Loucy (cell line): ENCODE measurements at regions not wholly inside any gene's neighbourhood (a gene's known extent, or its start where the extent isn't known, plus 50 kb on each side); places are given as distances from the start of the nearest gene placed in this dataset.

ENCODE experiments used
- H2AFZ ChIP-seq: fragments of 200-600 bp; sonication (generic); 2 replicates; pipeline ENCODE4 v1.6.0; 2016; ENCODE audit warnings: antibody characterized with exemption, mild to moderate bottlenecking, low read length, moderate library complexity
- H3F3A ChIP-seq: fragments of 200-600 bp; 2 replicates; pipeline ENCODE4 v1.6.0; 2016; ENCODE audit warnings: antibody characterized with exemption, low read depth, mild to moderate bottlenecking
- H3K27me3 ChIP-seq: fragments of 200-600 bp; sonication (generic); 2 replicates; pipeline ENCODE4 v1.6.1; 2014; ENCODE audit warnings: low read length, mild to moderate bottlenecking; ENCODE audit not compliant: insufficient read depth, poor library complexity, severe bottlenecking
- H3K36me3 ChIP-seq: fragments of 200-600 bp; sonication (generic); 2 replicates; pipeline ENCODE4 v1.6.1; 2016; ENCODE audit warnings: low read length; ENCODE audit not compliant: insufficient read depth
- H3K4me1 ChIP-seq: fragments of 200-600 bp; sonication (generic); 2 replicates; pipeline ENCODE4 v1.5.1; 2014; ENCODE audit warnings: low read length, mild to moderate bottlenecking; ENCODE audit not compliant: insufficient read depth, poor library complexity, severe bottlenecking
- H3K4me2 ChIP-seq: fragments of 200-600 bp; sonication (generic); 2 replicates; pipeline ENCODE4 v1.6.0; 2014; ENCODE audit warnings: antibody characterized with exemption, low read length, low read depth, mild to moderate bottlenecking; ENCODE audit not compliant: poor library complexity, severe bottlenecking
- H3K4me3 ChIP-seq: fragments of 200-600 bp; sonication (generic); 2 replicates; pipeline ENCODE4 v1.5.1; 2014; ENCODE audit warnings: low read length, mild to moderate bottlenecking, mixed read lengths; ENCODE audit not compliant: poor library complexity, severe bottlenecking
- H3K79me2 ChIP-seq: fragments of 200-600 bp; sonication (generic); 2 replicates; pipeline ENCODE4 v1.6.1; 2014; ENCODE audit warnings: low read length; ENCODE audit not compliant: insufficient read depth
- H3K9ac ChIP-seq: fragments of 200-600 bp; sonication (generic); 2 replicates; pipeline ENCODE4 v1.6.0; 2014; ENCODE audit warnings: mild to moderate bottlenecking, low read depth, low read length, moderate library complexity; ENCODE audit not compliant: poor library complexity, severe bottlenecking
- H3K9me2 ChIP-seq: fragments of 200-600 bp; sonication (generic); replicated peaks from 2 replicates; pipeline ENCODE4 v1.6.1; 2016; ENCODE audit warnings: low read depth, low read length, mixed read lengths
- H3K9me3 ChIP-seq: fragments of 200-600 bp; sonication (generic); 2 replicates; pipeline ENCODE4 v1.6.1; 2014; ENCODE audit warnings: mild to moderate bottlenecking, antibody characterized with exemption, low read length, low read depth; ENCODE audit not compliant: insufficient read depth
- H4K20me1 ChIP-seq: fragments of 200-600 bp; sonication (generic); 2 replicates; pipeline ENCODE4 v1.6.0; 2014; ENCODE audit warnings: antibody characterized with exemption, low read length, mild to moderate bottlenecking; ENCODE audit not compliant: insufficient read depth, poor library complexity, severe bottlenecking
- CTCF ChIP-seq: fragments of 200-600 bp; sonication (generic); conservative IDR thresholded peaks from 2 replicates; pipeline ENCODE4 v1.5.1; 2014; ENCODE audit warnings: mild to moderate bottlenecking, antibody characterized with exemption, low read length
- EZH2phosphoT487 ChIP-seq: fragments of 200-600 bp; IDR thresholded peaks from 2 replicates; pipeline ENCODE4 v1.6.1; 2018; ENCODE audit warnings: antibody characterized with exemption, mild to moderate bottlenecking, moderate library complexity, borderline replicate concordance

- Histone ChIP-seq H4K20me1 (no peaks in the 10 kb centered on the region), H3K79me2 (no peaks in the 10 kb centered on the region), H3K4me1 (no peaks in the 10 kb centered on the region), H3K27me3 (no peaks in the 10 kb centered on the region), H3K4me3 (no peak overlapping the region), H3F3A (no peaks in the 10 kb centered on the region), H2AFZ (no peak overlapping the region), H3K9me2 (no peaks in the 10 kb centered on the region), H3K9ac (no peak overlapping the region), H3K9me3 (no peaks in the 10 kb centered on the region), H3K36me3 (no peaks in the 10 kb centered on the region), H3K4me2 (no peak overlapping the region)
- TF ChIP-seq EZH2phosphoT487 (no peak), CTCF (no peak)
Observed at GRCh38 chrX:123081776-123082175, 102.3 kb upstream of the GRIA3 start.

GRCh38 chrX:123083924-123084323, 100.2 kb upstream of the GRIA3 start:
- Histone ChIP-seq H3K79me2 (no peaks in the 10 kb centered on the region), H3K36me3 (no peaks in the 10 kb centered on the region), H3K4me1 (no peaks in the 10 kb centered on the region), H4K20me1 (no peaks in the 10 kb centered on the region), H3K9ac (no peak overlapping the region), H2AFZ (no peak overlapping the region), H3K27me3 (no peaks in the 10 kb centered on the region), H3F3A (no peaks in the 10 kb centered on the region), H3K9me3 (no peaks in the 10 kb centered on the region), H3K4me3 (no peak overlapping the region), H3K9me2 (no peaks in the 10 kb centered on the region), H3K4me2 (no peak overlapping the region)
- TF ChIP-seq EZH2phosphoT487 (no peak), CTCF (no peak)

GRCh38 chrX:123084797-123085196, 99.3 kb upstream of the GRIA3 start:
- Histone ChIP-seq H3K27me3 (no peaks in the 10 kb centered on the region), H3K9me2 (no peaks in the 10 kb centered on the region), H3K4me3 (no peak overlapping the region), H3K9ac (no peak overlapping the region), H3K4me2 (no peak overlapping the region), H3K79me2 (no peaks in the 10 kb centered on the region), H3K4me1 (no peaks in the 10 kb centered on the region), H3K36me3 (no peaks in the 10 kb centered on the region), H3F3A (no peaks in the 10 kb centered on the region), H3K9me3 (no peaks in the 10 kb centered on the region), H2AFZ (no peak overlapping the region), H4K20me1 (no peaks in the 10 kb centered on the region)
- TF ChIP-seq CTCF (no peak), EZH2phosphoT487 (no peak)
